Naive thymus-derived CD8-positive, alpha-beta T cell (primary cell): ENCODE measurements at regions not wholly inside any gene's neighbourhood (a gene's known extent, or its start where the extent isn't known, plus 50 kb on each side); places are given as distances from the start of the nearest gene placed in this dataset.

ENCODE experiments used
- ATAC-seq, 2 donors: fragments of 150-1000 bp; cut with Tn5 transposase in 1 of 2; sonication (Bioruptor Pico), chemical (Tn5 transposase) in 1 of 2; 1 replicate in 1 of 2; 2 replicates in 1 of 2; pipeline ENCODE4 v1.10.0; 2021; ENCODE audit warnings: mild to moderate bottlenecking in 2 of 2, moderate library complexity in 2 of 2
- POLR2A ChIA-PET: fragments of 350-600 bp; sonication (Branson Sonifier 250); formaldehyde crosslinking; loops from one replicate; lab custom pipeline; 2021; ENCODE audit warnings: antibody characterized with exemption; lab: Charles Lee
- DNase-seq, 10 donors: peaks; one replicate each; pipeline versions ENCODE4 v3.0.0 to v3.0.0-alpha.2; 2020 to 2022
- H3K27ac Mint-ChIP-seq, 10 donors: one replicate each; pipeline ENCODE4 v1.8.0; 2020 to 2022; ENCODE audit warnings: mild to moderate bottlenecking in 10 of 10, mixed read lengths in 10 of 10, moderate library complexity in 4 of 10, inconsistent platforms in 1 of 10
- H3K27me3 Mint-ChIP-seq, 5 donors: one replicate each; pipeline ENCODE4 v1.8.0; 2021 to 2022; ENCODE audit warnings: mixed read lengths in 5 of 5
- H3K36me3 Mint-ChIP-seq, 3 donors: one replicate each; pipeline ENCODE4 v1.8.0; 2020 to 2022; ENCODE audit warnings: mixed read lengths in 3 of 3, mild to moderate bottlenecking in 2 of 3, inconsistent platforms in 1 of 3
- H3K4me1 Mint-ChIP-seq, 4 donors: one replicate each; pipeline ENCODE4 v1.8.0; 2021 to 2022; ENCODE audit warnings: mixed read lengths in 4 of 4
- H3K4me3 Mint-ChIP-seq, 10 donors: one replicate each; pipeline ENCODE4 v1.8.0; 2020 to 2022; ENCODE audit warnings: mild to moderate bottlenecking in 10 of 10, mixed read lengths in 10 of 10, moderate library complexity in 6 of 10, inconsistent platforms in 1 of 10
- H3K9me3 Mint-ChIP-seq, 9 donors: one replicate each; pipeline ENCODE4 v1.8.0; 2020 to 2022; ENCODE audit warnings: mixed read lengths in 9 of 9, mild to moderate bottlenecking in 3 of 9, inconsistent platforms in 1 of 9, moderate library complexity in 1 of 9

GRCh38 chr2:37855283-37856041, 69.6 kb upstream of the RMDN2 start:
- Mint-ChIP-seq H3K4me1 (peaks cover 0 to 32% (median 12%) of the 10 kb centered on the region in 4 donors), H3K27ac (no peak overlapping the region), H3K36me3 (peaks cover 0 to 5% (median 3%) of the 10 kb centered on the region in 3 donors), H3K4me3 (no peak overlapping the region), H3K27me3 (peaks cover 0 to 9% (median 4%) of the 10 kb centered on the region in 5 donors), H3K9me3 (peaks cover 0 to 10% (median 4%) of the 10 kb centered on the region in 9 donors)
- ATAC-seq (no peak), DNase-seq (no peak)
- POLR2A ChIA-PET: no interaction called here

GRCh38 chr2:37856101-37856751, 68.9 kb upstream of the RMDN2 start:
- Mint-ChIP-seq H3K9me3 (peaks cover 0 to 10% (median 4%) of the 10 kb centered on the region in 9 donors), H3K36me3 (peaks cover 0 to 5% (median 3%) of the 10 kb centered on the region in 3 donors)

DNA sequence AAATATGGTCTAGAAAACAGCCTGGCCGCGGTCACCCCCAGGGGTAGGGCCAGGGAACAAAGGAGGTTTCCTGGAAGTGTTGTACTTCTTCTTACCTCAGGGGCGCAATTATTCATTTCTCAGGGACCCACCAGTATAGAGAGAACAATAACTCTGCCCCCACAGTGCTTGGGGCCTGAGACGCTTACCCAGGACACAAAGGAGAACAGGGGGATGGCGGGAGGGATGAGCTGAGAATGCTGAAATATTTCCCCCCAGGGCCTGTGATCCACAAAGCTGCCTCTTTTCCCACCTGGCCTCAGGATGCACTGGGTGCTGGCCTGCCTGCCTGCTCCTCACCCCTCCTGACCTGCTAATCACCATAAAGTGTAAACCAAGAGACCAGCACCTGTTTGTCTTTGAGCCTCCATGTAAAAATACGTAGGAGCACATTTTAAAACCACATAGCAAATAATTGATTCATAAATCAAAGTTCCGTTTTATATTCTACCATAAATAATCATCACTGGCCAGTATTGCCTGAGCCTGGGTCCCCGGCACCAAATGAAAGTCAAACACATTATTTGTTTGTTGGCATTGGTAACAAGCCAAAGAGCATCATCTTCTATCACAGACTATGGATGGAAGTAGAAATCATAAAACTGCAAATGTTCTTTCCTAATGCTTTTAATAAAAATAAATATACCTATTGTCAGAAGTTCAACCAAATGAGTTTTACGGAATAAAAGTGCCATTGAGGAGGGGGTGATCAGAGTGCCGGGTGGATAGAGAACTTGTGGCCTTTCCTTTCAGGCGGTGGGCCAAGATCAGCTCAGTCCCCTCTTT, 67.3 kb upstream of the RMDN2 start:
- Mint-ChIP-seq H3K4me3 (no peak overlapping the region), H3K27me3 (peaks cover 3 to 19% (median 9%) of the 10 kb centered on the region in 5 donors), H3K36me3 (peaks cover 0 to 5% (median 3%) of the 10 kb centered on the region in 3 donors), H3K4me1 (peaks cover 0 to 15% (median 0%) of the 10 kb centered on the region in 4 donors), H3K9me3 (peaks cover 0 to 10% (median 4%) of the 10 kb centered on the region in 9 donors), H3K27ac (peak overlapping the region in 1 of 10 donors; percentile 32)
- POLR2A ChIA-PET: no interaction called here
- DNase-seq (no peak), ATAC-seq (no peak)

More at GRCh38 chr2:37856101-37856751, 68.9 kb upstream of the RMDN2 start:
- DNase-seq: no peak
- no peak overlapping the region for H3K4me3 Mint-ChIP-seq
- H3K27ac Mint-ChIP-seq: peak overlapping the region in 1 of 10 donors; percentile 15
- peaks cover 0 to 9% (median 4%) of the 10 kb centered on the region in 5 donors for H3K27me3 Mint-ChIP-seq
- no peak for ATAC-seq
- POLR2A ChIA-PET: no interaction called here
- peaks cover 0 to 28% (median 10%) of the 10 kb centered on the region in 4 donors for H3K4me1 Mint-ChIP-seq

DNA sequence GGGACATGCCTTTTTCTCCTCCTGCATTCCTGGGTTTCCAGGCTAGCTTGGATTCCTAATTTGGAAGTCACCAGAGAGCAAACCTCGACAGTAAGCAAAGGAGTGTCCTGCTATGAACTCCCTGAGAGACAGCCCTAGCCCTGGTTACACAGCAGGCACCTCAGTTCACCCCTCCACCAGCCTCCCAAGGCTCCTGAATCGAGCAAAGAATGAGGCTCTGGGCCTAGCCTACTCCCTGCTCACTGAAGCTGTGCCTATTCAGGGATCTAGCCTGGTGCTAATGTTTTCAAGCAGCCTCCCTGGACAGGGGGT, 66.7 kb upstream of the RMDN2 start:
- ATAC-seq: no peak
- Mint-ChIP-seq H3K4me3 (no peak overlapping the region), H3K4me1 (peaks cover 0 to 15% (median 0%) of the 10 kb centered on the region in 4 donors), H3K9me3 (peaks cover 0 to 10% (median 4%) of the 10 kb centered on the region in 9 donors), H3K27ac (no peak overlapping the region), H3K36me3 (peaks cover 0 to 5% (median 3%) of the 10 kb centered on the region in 3 donors), H3K27me3 (peaks cover 9 to 25% (median 14%) of the 10 kb centered on the region in 5 donors)
- POLR2A ChIA-PET: no interaction called here
- no peak for DNase-seq

GRCh38 chr2:37858725-37859267, 66.3 kb upstream of the RMDN2 start:
- Mint-ChIP-seq H3K4me1 (peaks cover 0 to 12% (median 0%) of the 10 kb centered on the region in 4 donors), H3K36me3 (peaks cover 0 to 5% (median 3%) of the 10 kb centered on the region in 3 donors), H3K27me3 (peaks cover 9 to 29% (median 18%) of the 10 kb centered on the region in 5 donors), H3K4me3 (no peak overlapping the region), H3K27ac (no peak overlapping the region), H3K9me3 (peaks cover 0 to 10% (median 4%) of the 10 kb centered on the region in 9 donors)
- no peak for DNase-seq
- POLR2A ChIA-PET: no interaction called here
- no peak for ATAC-seq

GRCh38 chr2:37862620-37863019, 62.5 kb upstream of the RMDN2 start:
- no peaks in the 10 kb centered on the region for H3K4me1 Mint-ChIP-seq
- peaks cover 11 to 41% (median 23%) of the 10 kb centered on the region in 5 donors for H3K27me3 Mint-ChIP-seq
- DNase-seq: no peak
- no peak overlapping the region for H3K4me3 Mint-ChIP-seq
- peaks cover 0 to 10% (median 4%) of the 10 kb centered on the region in 9 donors for H3K9me3 Mint-ChIP-seq
- POLR2A ChIA-PET: no interaction called here
- no peak for ATAC-seq
- H3K36me3 Mint-ChIP-seq: peaks cover 0 to 5% (median 3%) of the 10 kb centered on the region in 3 donors
- no peak overlapping the region for H3K27ac Mint-ChIP-seq

GRCh38 chr2:37864217-37864616, 60.9 kb upstream of the RMDN2 start:
- H3K4me1 Mint-ChIP-seq: peaks cover 0 to 2% (median 0%) of the 10 kb centered on the region in 4 donors
- ATAC-seq: no peak
- POLR2A ChIA-PET: no interaction called here
- no peak for DNase-seq
- no peak overlapping the region for H3K4me3 Mint-ChIP-seq
- peaks cover 0 to 7% (median 4%) of the 10 kb centered on the region in 9 donors for H3K9me3 Mint-ChIP-seq
- peaks cover 11 to 43% (median 23%) of the 10 kb centered on the region in 5 donors for H3K27me3 Mint-ChIP-seq
- no peak overlapping the region for H3K27ac Mint-ChIP-seq
- peaks cover 0 to 5% (median 3%) of the 10 kb centered on the region in 3 donors for H3K36me3 Mint-ChIP-seq

DNA sequence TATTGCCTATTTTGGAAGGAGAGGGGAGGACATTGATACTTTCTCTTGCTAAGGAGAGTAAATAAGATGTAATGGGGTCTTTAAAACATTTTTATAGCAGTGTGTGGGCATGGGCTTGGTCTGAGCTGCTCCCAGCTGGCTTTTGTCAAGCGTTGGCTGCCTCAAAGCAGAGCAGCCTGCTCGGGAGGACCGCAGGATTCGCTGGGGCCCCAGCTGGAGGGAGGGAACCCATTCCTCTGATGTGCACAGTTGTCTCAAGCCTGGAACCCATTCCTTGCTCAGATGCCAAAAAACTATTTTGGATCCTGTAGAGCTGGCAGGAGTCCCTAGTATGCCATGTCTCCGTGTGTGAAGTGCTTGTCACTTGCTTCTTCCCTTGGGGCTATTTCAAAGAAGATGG, 59.4 kb upstream of the RMDN2 start:
- Mint-ChIP-seq H3K36me3 (no peaks in the 10 kb centered on the region), H3K27ac (no peak overlapping the region), H3K4me1 (peaks cover 0 to 2% (median 0%) of the 10 kb centered on the region in 4 donors), H3K9me3 (no peaks in the 10 kb centered on the region), H3K4me3 (no peak overlapping the region), H3K27me3 (peaks cover 9 to 41% (median 22%) of the 10 kb centered on the region in 5 donors)
- POLR2A ChIA-PET: no interaction called here
- DNase-seq (no peak), ATAC-seq (no peak)

- ATAC-seq (no peak), DNase-seq (no peak)
- H3K9me3 Mint-ChIP-seq: no peaks in the 10 kb centered on the region
- POLR2A ChIA-PET: no interaction called here
- no peak overlapping the region for H3K27ac Mint-ChIP-seq
- no peak overlapping the region for H3K4me3 Mint-ChIP-seq
- H3K36me3 Mint-ChIP-seq: no peaks in the 10 kb centered on the region
- H3K27me3 Mint-ChIP-seq: peaks cover 9 to 41% (median 22%) of the 10 kb centered on the region in 5 donors
- peaks cover 0 to 2% (median 0%) of the 10 kb centered on the region in 4 donors for H3K4me1 Mint-ChIP-seq
Measured at GRCh38 chr2:37866171-37866934, 58.7 kb upstream of the RMDN2 start.

- no peak overlapping the region for H3K4me3 Mint-ChIP-seq
- ATAC-seq: no peak
- H3K27me3 Mint-ChIP-seq: peaks cover 7 to 33% (median 22%) of the 10 kb centered on the region in 5 donors
- POLR2A ChIA-PET: no interaction called here
- no peak overlapping the region for H3K27ac Mint-ChIP-seq
- H3K9me3 Mint-ChIP-seq: no peaks in the 10 kb centered on the region
- no peak for DNase-seq
- no peaks in the 10 kb centered on the region for H3K36me3 Mint-ChIP-seq
- peaks cover 0 to 8% (median 1%) of the 10 kb centered on the region in 4 donors for H3K4me1 Mint-ChIP-seq
Measured at GRCh38 chr2:37867166-37867565, 57.9 kb upstream of the RMDN2 start.

GRCh38 chr2:37868866-37869265, 56.2 kb upstream of the RMDN2 start:
- peak overlapping the region in 1 of 10 donors; percentile 40 for H3K27ac Mint-ChIP-seq
- no peak for ATAC-seq
- no peak for DNase-seq
- peaks cover 4 to 21% (median 9%) of the 10 kb centered on the region in 5 donors for H3K27me3 Mint-ChIP-seq
- peaks cover 0 to 8% (median 2%) of the 10 kb centered on the region in 4 donors for H3K4me1 Mint-ChIP-seq
- H3K36me3 Mint-ChIP-seq: no peaks in the 10 kb centered on the region
- no peaks in the 10 kb centered on the region for H3K9me3 Mint-ChIP-seq
- POLR2A ChIA-PET: no interaction called here
- H3K4me3 Mint-ChIP-seq: no peak overlapping the region

- H3K27ac Mint-ChIP-seq: peak overlapping the region in 1 of 10 donors; percentile 40
- no peak overlapping the region for H3K4me3 Mint-ChIP-seq
- DNase-seq (no peak), ATAC-seq (no peak)
- no peaks in the 10 kb centered on the region for H3K9me3 Mint-ChIP-seq
- no peaks in the 10 kb centered on the region for H3K36me3 Mint-ChIP-seq
- POLR2A ChIA-PET: no interaction called here
- H3K4me1 Mint-ChIP-seq: peaks cover 0 to 8% (median 2%) of the 10 kb centered on the region in 4 donors
- peaks cover 4 to 20% (median 7%) of the 10 kb centered on the region in 5 donors for H3K27me3 Mint-ChIP-seq
Measured at GRCh38 chr2:37869304-37869703, 55.8 kb upstream of the RMDN2 start.
